ENCODE measurements at regions not wholly inside any gene's neighbourhood (a gene's known extent, or its start where the extent isn't known, plus 50 kb on each side); places are given as distances from the start of the nearest gene placed in this dataset.
A peak's percentile ranks its signal among the peaks of the same experiment; 100 is the strongest.
"Not testable (repeated sequence)": the region's sequence is repeated elsewhere in the genome, so short reads cannot be mapped to it uniquely, and the experiment has no call there.

DNA sequence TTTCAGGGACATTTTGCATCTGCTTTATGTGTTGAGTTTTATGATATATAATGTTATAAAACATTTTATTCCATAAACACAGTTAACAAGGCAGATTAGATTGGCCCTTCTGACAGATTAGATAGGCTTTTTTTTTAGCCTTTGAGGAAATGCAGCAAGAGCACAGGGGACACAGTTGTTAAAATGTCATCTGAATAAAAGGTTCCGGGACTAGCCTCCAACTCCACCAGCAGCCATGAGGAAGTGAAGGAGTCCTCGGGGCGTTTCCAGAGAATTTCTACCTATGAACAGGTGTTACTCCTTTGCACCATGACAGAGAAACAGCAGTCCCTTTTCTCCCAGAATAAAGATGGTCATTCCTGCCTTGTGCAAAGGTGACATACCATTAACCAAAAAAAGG, 167.8 kb upstream of the KBTBD8 start:
- no peak for DNase-seq

DNA sequence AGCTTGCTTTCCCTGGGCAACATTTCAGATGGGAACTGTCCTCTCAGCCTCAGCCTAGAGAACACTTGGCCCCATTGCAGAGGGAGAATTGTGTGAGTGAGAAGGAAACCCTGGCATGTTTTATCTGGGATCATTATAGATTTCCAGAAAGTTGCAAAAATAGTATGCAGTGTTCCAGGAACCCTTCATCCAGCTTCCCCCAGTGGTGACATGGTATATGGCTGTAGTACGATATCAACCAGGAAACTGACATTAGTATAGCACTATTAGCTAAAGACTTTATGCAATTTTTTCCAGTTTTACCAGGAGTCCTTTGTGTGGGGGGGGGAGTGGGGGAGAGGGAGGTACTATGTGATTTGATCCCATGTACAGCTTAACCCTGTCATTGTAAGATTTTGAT, 166.2 kb upstream of the KBTBD8 start:
- H3K4me1 ChIP-seq = no peaks in the 10 kb centered on the region
- intact Hi-C loops (cut with DNase I; ENCODE audit: low total_unique reads) = no loop called here
- H3K36me3 ChIP-seq = no peaks in the 10 kb centered on the region
- no peaks in the 10 kb centered on the region for H3K9me3 ChIP-seq
- H3K27me3 ChIP-seq = peaks cover 0 to 9% of the 10 kb centered on the region in 2 donors
- H3K27ac ChIP-seq = no peak overlapping the region
- H3K4me3 ChIP-seq = no peak overlapping the region
- TF ChIP-seq, protein P1, sequence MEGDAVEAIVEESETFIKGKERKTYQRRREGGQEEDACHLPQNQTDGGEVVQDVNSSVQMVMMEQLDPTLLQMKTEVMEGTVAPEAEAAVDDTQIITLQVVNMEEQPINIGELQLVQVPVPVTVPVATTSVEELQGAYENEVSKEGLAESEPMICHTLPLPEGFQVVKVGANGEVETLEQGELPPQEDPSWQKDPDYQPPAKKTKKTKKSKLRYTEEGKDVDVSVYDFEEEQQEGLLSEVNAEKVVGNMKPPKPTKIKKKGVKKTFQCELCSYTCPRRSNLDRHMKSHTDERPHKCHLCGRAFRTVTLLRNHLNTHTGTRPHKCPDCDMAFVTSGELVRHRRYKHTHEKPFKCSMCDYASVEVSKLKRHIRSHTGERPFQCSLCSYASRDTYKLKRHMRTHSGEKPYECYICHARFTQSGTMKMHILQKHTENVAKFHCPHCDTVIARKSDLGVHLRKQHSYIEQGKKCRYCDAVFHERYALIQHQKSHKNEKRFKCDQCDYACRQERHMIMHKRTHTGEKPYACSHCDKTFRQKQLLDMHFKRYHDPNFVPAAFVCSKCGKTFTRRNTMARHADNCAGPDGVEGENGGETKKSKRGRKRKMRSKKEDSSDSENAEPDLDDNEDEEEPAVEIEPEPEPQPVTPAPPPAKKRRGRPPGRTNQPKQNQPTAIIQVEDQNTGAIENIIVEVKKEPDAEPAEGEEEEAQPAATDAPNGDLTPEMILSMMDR (IDR thresholded peaks at IDR 0.05) = no peak
- no peak for DNase-seq

More for the DNA sequence above, 167.8 kb upstream of the KBTBD8 start:
- TF ChIP-seq, protein P1 (IDR thresholded peaks at IDR 0.05) = no peak
- H3K4me3 ChIP-seq = no peak overlapping the region
- intact Hi-C loops (cut with DNase I; ENCODE audit: low total_unique reads) = no loop called here
- H3K9me3 ChIP-seq = no peaks in the 10 kb centered on the region
- H3K27ac ChIP-seq = no peak overlapping the region
- H3K27me3 ChIP-seq = peaks cover 0 to 13% of the 10 kb centered on the region in 2 donors
- no peaks in the 10 kb centered on the region for H3K4me1 ChIP-seq
- H3K36me3 ChIP-seq = no peaks in the 10 kb centered on the region

DNA sequence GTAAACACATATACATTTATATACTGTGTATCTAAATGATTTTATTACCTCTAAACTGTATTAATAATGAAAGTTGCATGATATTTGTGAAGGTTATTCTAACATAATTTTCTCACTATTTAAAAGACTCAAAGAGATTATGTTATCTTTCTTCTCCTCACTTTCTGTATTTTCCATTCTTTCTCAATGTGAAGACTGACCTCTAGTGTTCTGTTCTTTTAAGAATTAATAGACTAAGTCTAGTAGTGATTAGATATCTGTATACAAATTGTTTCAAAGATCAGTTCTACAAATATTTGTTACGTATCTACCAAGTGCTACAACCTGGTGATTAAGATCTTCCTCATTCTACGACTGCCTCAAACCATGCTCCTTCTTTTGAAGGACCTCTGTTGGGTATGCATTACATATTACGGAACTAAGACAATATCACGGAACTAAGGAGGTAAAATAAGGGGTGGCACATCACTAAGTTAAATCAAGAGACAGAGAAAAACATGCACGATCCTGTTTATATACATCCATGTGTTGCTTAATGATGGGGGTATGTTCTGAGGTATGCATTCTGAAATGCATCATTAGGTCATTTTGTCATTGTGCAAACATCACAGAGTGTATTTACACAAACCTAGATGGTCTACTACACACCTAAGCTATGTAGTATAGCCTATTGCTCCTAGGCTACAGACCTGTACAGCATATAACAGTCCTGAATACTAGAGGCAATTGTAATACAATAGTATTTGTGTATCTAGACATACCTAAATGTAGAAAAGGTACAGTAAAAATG, 161.5 kb upstream of the KBTBD8 start:
- no peak for DNase-seq

DNA sequence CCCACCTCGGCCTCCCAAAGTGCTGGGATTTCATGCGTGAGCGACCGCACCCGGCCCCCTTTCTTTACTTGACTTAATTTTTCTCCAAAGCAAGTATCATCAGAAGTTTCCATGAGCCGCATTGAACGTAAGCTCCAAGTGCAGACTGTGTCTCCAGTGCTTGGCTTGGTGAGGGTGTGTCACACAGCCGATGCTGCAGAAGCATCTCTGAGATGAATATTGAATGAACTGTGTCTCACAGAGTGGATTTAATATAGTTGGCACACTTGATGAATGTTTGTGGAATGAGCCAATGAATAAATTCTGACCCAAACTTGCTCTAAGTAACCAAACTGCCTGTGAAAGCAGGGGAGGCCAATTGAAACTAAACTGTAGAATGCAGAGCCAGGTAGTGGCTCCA, 159.4 kb upstream of the KBTBD8 start:
- no peak overlapping the region for H3K4me3 ChIP-seq
- peaks cover 0 to 8% of the 10 kb centered on the region in 2 donors for H3K27me3 ChIP-seq
- H3K4me1 ChIP-seq = no peaks in the 10 kb centered on the region
- TF ChIP-seq, protein P1 (IDR thresholded peaks at IDR 0.05) = no peak
- intact Hi-C loops (cut with DNase I; ENCODE audit: low total_unique reads) = no loop called here
- no peaks in the 10 kb centered on the region for H3K36me3 ChIP-seq
- no peaks in the 10 kb centered on the region for H3K9me3 ChIP-seq
- no peak for DNase-seq
- no peak overlapping the region for H3K27ac ChIP-seq

More for the DNA sequence above, 161.5 kb upstream of the KBTBD8 start:
- H3K4me3 ChIP-seq = no peak overlapping the region
- TF ChIP-seq, protein P1 (IDR thresholded peaks at IDR 0.05) = peak in 1 of 2 experiments; percentile 9
- H3K27me3 ChIP-seq = peaks cover 0 to 4% of the 10 kb centered on the region in 2 donors
- H3K4me1 ChIP-seq = no peaks in the 10 kb centered on the region
- no peaks in the 10 kb centered on the region for H3K9me3 ChIP-seq
- no peaks in the 10 kb centered on the region for H3K36me3 ChIP-seq
- intact Hi-C loops (cut with DNase I; ENCODE audit: low total_unique reads) = no loop called here
- H3K27ac ChIP-seq = no peak overlapping the region

DNA sequence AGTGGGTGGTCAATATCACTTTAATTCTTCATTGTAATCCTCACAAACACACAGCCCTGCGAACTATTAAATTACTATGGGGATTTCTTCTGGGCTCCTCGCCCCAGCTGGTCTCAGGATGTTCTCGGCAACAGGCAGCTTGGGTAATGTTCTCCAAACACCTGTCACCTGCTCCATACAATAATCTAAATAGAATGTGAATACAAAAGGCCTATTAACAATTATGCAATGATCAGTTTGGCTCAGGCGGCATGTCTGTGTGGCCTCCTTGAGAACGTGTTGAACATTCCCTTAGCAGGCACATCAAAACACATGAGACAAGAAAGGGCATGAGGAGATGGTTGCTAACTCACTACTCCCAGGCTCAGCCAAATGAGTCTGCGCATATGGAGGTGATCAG, 158.6 kb upstream of the KBTBD8 start:
- TF ChIP-seq, protein P1 (IDR thresholded peaks at IDR 0.05) = no peak
- Histone ChIP-seq H3K9me3 (no peaks in the 10 kb centered on the region), H3K36me3 (no peaks in the 10 kb centered on the region), H3K4me1 (no peaks in the 10 kb centered on the region), H3K4me3 (no peak overlapping the region), H3K27ac (no peak overlapping the region), H3K27me3 (peaks cover 0 to 8% of the 10 kb centered on the region in 2 donors)
- intact Hi-C loops (cut with DNase I; ENCODE audit: low total_unique reads) = no loop called here
- no peak for DNase-seq

DNA sequence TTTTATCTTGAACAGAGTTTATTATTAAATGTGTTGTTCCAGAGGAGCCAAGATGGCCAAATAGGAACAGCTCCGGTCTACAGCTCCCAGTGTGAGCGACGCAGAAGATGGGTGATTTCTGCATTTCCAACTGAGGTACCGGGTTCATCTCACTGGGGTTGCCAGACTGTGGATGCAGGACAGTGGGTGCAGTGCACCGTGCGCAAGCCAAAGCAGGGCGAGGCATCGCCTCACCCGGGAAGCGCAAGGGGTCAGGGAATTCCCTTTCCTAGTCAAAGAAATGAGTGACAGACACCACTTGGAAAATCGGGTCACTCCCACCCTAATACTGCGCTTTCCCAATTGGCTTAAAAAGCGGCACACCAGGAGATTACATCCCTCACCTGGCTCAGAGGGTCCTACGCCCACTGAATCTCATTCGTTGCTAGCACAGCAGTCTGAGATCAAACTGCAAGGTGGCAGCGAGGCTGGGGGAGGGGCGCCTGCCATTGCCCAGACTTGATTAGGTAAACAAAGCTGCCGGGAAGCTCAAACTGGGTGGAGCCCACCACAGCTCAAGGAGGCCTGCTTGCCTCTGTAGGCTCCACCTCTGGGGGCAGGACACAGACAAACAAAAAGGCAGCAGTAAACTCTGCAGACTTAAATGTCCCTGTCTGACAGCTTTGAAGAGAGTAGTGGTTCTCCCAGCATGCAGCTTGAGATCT, 155.2 kb upstream of the KBTBD8 start:
- H3K4me3 ChIP-seq; H3K36me3 ChIP-seq; H3K9me3 ChIP-seq; H3K27me3 ChIP-seq; DNase-seq; H3K27ac ChIP-seq; intact Hi-C loops (cut with DNase I; ENCODE audit: low total_unique reads); H3K4me1 ChIP-seq: not testable (repeated sequence)
